Nephron (organoid): ENCODE measurements at regions not wholly inside any gene's neighbourhood (a gene's known extent, or its start where the extent isn't known, plus 50 kb on each side); places are given as distances from the start of the nearest gene placed in this dataset.

Experiments
- H3K27ac Mint-ChIP-seq, 3 experiments: 2 replicates each; pipeline ENCODE4 v1.8.0; 2020; ENCODE audit warnings: mixed read lengths in 3 of 3, mild to moderate bottlenecking in 2 of 3, moderate library complexity in 1 of 3
- H3K27me3 Mint-ChIP-seq: 2 replicates; pipeline ENCODE4 v1.8.0; 2021; ENCODE audit warnings: low read depth, mild to moderate bottlenecking, moderate library complexity, mixed read lengths
- H3K36me3 Mint-ChIP-seq: 2 replicates; pipeline ENCODE4 v1.8.0; 2020; ENCODE audit warnings: low read depth, mixed read lengths
- H3K4me1 Mint-ChIP-seq: 2 replicates; pipeline ENCODE4 v1.8.0; 2020; ENCODE audit warnings: mixed read lengths
- H3K4me3 Mint-ChIP-seq, 3 experiments: 2 replicates each; pipeline ENCODE4 v1.8.0; 2020; ENCODE audit warnings: mild to moderate bottlenecking in 3 of 3, mixed read lengths in 3 of 3, moderate library complexity in 2 of 3
- H3K9me3 Mint-ChIP-seq: 2 replicates; pipeline ENCODE4 v1.8.0; 2020; ENCODE audit warnings: mixed read lengths
- TF ChIP-seq, protein P1 (sequence below), 3 experiments: fragments of 200-600 bp; sonication (generic); IDR thresholded peaks; one replicate each; pipeline ENCODE4 v1.5.0; 2021; ENCODE audit warnings: antibody characterized with exemption in 3 of 3; ENCODE audit not compliant: unreplicated experiment in 3 of 3

GRCh38 chr18:29711932-29712331, 1330.6 kb downstream of the DSC3 start:
- no peaks in the 10 kb centered on the region for H3K36me3 Mint-ChIP-seq
- H3K27me3 Mint-ChIP-seq, result no peaks in the 10 kb centered on the region
- H3K4me3 Mint-ChIP-seq, result no peak overlapping the region
- H3K27ac Mint-ChIP-seq, result no peak overlapping the region
- no peaks in the 10 kb centered on the region for H3K4me1 Mint-ChIP-seq
- no peaks in the 10 kb centered on the region for H3K9me3 Mint-ChIP-seq
- TF ChIP-seq, protein P1, sequence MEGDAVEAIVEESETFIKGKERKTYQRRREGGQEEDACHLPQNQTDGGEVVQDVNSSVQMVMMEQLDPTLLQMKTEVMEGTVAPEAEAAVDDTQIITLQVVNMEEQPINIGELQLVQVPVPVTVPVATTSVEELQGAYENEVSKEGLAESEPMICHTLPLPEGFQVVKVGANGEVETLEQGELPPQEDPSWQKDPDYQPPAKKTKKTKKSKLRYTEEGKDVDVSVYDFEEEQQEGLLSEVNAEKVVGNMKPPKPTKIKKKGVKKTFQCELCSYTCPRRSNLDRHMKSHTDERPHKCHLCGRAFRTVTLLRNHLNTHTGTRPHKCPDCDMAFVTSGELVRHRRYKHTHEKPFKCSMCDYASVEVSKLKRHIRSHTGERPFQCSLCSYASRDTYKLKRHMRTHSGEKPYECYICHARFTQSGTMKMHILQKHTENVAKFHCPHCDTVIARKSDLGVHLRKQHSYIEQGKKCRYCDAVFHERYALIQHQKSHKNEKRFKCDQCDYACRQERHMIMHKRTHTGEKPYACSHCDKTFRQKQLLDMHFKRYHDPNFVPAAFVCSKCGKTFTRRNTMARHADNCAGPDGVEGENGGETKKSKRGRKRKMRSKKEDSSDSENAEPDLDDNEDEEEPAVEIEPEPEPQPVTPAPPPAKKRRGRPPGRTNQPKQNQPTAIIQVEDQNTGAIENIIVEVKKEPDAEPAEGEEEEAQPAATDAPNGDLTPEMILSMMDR (IDR thresholded peaks at IDR 0.05; ENCODE audit: unreplicated experiment in 3 of 3), result no peak

DNA sequence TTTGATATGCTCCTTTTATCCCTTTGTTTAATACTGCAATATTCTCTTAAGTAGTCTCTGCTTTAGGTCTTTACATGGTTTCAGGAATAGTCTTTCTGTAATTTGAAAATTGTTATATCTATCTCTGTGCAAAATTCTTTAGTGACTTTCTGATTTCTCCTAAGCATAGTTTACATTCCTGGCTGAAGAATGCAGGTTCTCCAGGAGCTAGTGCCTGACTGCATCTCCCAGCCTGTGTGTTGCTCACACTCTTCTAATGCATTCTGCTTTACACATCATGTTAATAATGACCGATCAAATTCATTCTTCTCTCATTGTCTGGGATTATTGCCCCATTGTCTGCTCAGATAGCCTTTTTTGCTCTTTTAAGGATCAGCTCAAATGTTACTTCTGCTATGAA, 1349.2 kb downstream of the DSC3 start:
- H3K36me3 Mint-ChIP-seq, result no peaks in the 10 kb centered on the region
- H3K4me1 Mint-ChIP-seq, result no peaks in the 10 kb centered on the region
- no peaks in the 10 kb centered on the region for H3K27me3 Mint-ChIP-seq
- no peak overlapping the region for H3K27ac Mint-ChIP-seq
- TF ChIP-seq, protein P1 (IDR thresholded peaks at IDR 0.05; ENCODE audit: unreplicated experiment in 3 of 3), result no peak
- H3K9me3 Mint-ChIP-seq, result no peaks in the 10 kb centered on the region
- no peak overlapping the region for H3K4me3 Mint-ChIP-seq

DNA sequence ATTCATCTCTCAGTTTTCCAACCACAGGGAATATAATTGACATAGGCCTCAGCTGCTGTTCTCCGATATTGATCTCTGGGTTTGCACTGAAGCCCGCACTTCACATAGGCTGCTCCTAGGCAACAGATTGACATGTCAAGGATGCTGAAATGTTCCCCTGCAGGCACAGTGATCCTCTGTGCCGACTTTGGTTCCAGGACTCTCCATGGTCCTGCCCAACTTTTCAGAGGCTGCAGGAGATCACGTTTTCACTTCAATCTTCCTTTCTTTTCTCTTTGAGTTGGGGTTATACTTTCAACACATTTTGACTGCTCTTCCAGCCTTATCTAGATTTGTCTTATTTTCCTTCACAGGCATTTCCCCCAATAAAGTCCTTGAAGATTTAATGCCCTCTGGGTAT, 1361.0 kb downstream of the DSC3 start:
- no peaks in the 10 kb centered on the region for H3K4me1 Mint-ChIP-seq
- no peaks in the 10 kb centered on the region for H3K9me3 Mint-ChIP-seq
- H3K27ac Mint-ChIP-seq, result no peak overlapping the region
- no peak overlapping the region for H3K4me3 Mint-ChIP-seq
- H3K27me3 Mint-ChIP-seq, result no peaks in the 10 kb centered on the region
- TF ChIP-seq, protein P1 (IDR thresholded peaks at IDR 0.05; ENCODE audit: unreplicated experiment in 3 of 3), result no peak
- H3K36me3 Mint-ChIP-seq, result no peaks in the 10 kb centered on the region

DNA sequence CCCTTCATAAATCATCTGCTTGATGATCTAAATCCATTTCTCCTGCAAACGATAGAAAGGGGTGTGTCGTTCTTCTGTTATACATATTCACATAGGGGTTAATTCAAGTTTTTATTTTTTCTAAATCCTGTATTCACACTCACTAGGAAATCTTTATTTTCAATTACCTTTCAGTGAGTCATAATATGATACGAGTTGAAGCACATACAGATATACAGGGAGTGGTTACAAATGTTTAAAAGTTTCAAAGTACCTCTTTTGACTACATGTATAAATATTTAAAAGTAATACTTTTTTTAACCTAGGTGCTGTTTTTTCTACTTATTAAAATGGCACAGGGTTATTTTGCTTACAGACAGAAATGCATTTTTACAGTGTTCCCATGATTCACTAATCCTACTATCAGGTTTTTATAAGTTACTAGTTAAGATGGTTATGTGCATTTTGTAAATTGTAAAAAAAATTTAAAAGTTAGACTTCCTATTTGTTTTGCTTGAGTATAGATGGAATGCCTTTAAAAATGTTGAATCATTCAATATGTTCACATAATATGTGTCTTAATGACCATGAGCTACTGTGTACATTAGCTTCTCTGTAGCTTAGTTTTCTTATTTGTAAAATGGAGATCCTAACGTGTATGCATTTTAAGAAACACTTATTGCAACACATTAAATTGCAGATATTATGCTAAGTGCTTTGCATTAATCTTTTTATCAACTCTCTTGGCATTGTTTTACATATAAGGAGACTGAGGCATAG, 1378.1 kb downstream of the DSC3 start:
- no peaks in the 10 kb centered on the region for H3K9me3 Mint-ChIP-seq
- TF ChIP-seq, protein P1 (IDR thresholded peaks at IDR 0.05; ENCODE audit: unreplicated experiment in 3 of 3), result no peak
- H3K4me1 Mint-ChIP-seq, result peaks cover 4% of the 10 kb centered on the region

DNA sequence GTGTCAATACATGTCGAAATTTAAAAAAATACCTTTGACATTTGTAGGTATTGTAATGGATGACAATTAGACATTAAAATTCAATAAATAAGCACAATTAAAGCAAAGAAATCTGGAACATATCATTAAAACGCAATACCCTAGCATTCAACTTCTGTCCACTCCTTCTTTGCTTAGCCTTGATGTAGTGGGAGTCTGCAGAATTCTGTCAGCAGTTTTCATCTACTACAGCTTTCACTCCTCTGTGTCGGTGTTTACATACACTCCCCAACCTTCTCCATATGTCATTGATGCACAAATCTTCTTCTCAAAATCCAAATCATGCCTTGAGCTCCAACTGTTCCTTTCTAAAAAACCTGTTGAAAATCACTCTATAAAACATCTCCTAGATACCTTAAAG, 1380.6 kb downstream of the DSC3 start:
- H3K27ac Mint-ChIP-seq, result peak overlapping the region in 1 of 3 experiments; percentile 54
- H3K9me3 Mint-ChIP-seq, result peaks cover 2% of the 10 kb centered on the region
- no peak overlapping the region for H3K4me3 Mint-ChIP-seq
- peaks cover 4% of the 10 kb centered on the region for H3K4me1 Mint-ChIP-seq
- no peaks in the 10 kb centered on the region for H3K27me3 Mint-ChIP-seq
- TF ChIP-seq, protein P1 (IDR thresholded peaks at IDR 0.05; ENCODE audit: unreplicated experiment in 3 of 3), result no peak
- H3K36me3 Mint-ChIP-seq, result no peaks in the 10 kb centered on the region

More for the DNA sequence above, 1378.1 kb downstream of the DSC3 start:
- Mint-ChIP-seq H3K4me3 (no peak overlapping the region), H3K27me3 (no peaks in the 10 kb centered on the region), H3K36me3 (no peaks in the 10 kb centered on the region), H3K27ac (no peak overlapping the region)

GRCh38 chr18:29660777-29661176, 1381.8 kb downstream of the DSC3 start:
- TF ChIP-seq, protein P1 (IDR thresholded peaks at IDR 0.05; ENCODE audit: unreplicated experiment in 3 of 3), result no peak
- Mint-ChIP-seq H3K27me3 (no peaks in the 10 kb centered on the region), H3K4me1 (peaks cover 4% of the 10 kb centered on the region), H3K36me3 (no peaks in the 10 kb centered on the region), H3K4me3 (no peak overlapping the region), H3K27ac (peak overlapping the region in 1 of 3 experiments; percentile 31), H3K9me3 (peaks cover 2% of the 10 kb centered on the region)
